Renal cortical epithelial cell (primary cell): ENCODE measurements at regions not wholly inside any gene's neighbourhood (a gene's known extent, or its start where the extent isn't known, plus 50 kb on each side); places are given as distances from the start of the nearest gene placed in this dataset.
"Not testable (repeated sequence)": the region's sequence is repeated elsewhere in the genome, so short reads cannot be mapped to it uniquely, and the experiment has no call there.

Experiments used
- DNase-seq: peaks from one replicate; pipeline ENCODE4 v3.0.0-alpha.2; 2011; ENCODE audit warnings: low read depth

GRCh38 chr7:108627476-108628051, 57.9 kb downstream of the DNAJB9 start:
- no peak for DNase-seq

GRCh38 chr7:108628678-108629077, 59.0 kb downstream of the DNAJB9 start:
- DNase-seq, result no peak

- no peak for DNase-seq
Measured at GRCh38 chr7:108629651-108630400, 60.2 kb downstream of the DNAJB9 start.

GRCh38 chr7:108634036-108634435, 64.4 kb downstream of the DNAJB9 start:
- no peak for DNase-seq

GRCh38 chr7:108634535-108634934, 64.9 kb downstream of the DNAJB9 start:
- no peak for DNase-seq

GRCh38 chr7:108637049-108637621, 67.5 kb downstream of the DNAJB9 start:
- peak; percentile 59 for DNase-seq

GRCh38 chr7:108642126-108642525, 72.5 kb downstream of the DNAJB9 start:
- DNase-seq, result no peak

GRCh38 chr7:108643136-108643535, 73.5 kb downstream of the DNAJB9 start:
- no peak for DNase-seq

- DNase-seq, result no peak
Measured at GRCh38 chr7:108648989-108649388, 79.3 kb downstream of the DNAJB9 start.

- DNase-seq, result no peak
Measured at GRCh38 chr7:108650467-108650866, 80.8 kb downstream of the DNAJB9 start.

GRCh38 chr7:108652886-108653285, 83.2 kb downstream of the DNAJB9 start:
- DNase-seq, result no peak

GRCh38 chr7:108653526-108653925, 83.9 kb downstream of the DNAJB9 start:
- DNase-seq, result no peak

GRCh38 chr7:108657140-108657726, 87.6 kb downstream of the DNAJB9 start:
- DNase-seq, result not testable (repeated sequence)

GRCh38 chr7:108659261-108659660, 89.6 kb downstream of the DNAJB9 start:
- no peak for DNase-seq

- DNase-seq, result no peak
Measured at GRCh38 chr7:108659867-108660266, 90.2 kb downstream of the DNAJB9 start.

GRCh38 chr7:108660465-108660864, 90.8 kb downstream of the DNAJB9 start:
- peak; percentile 24 for DNase-seq

GRCh38 chr7:108662783-108663362, 93.2 kb downstream of the DNAJB9 start:
- DNase-seq, result no peak

- DNase-seq, result no peak
Measured at GRCh38 chr7:108663701-108664100, 94.0 kb downstream of the DNAJB9 start.

- no peak for DNase-seq
Measured at GRCh38 chr7:108667216-108667615, 97.5 kb downstream of the DNAJB9 start.

GRCh38 chr7:108669958-108670357, 100.3 kb downstream of the DNAJB9 start:
- DNase-seq, result no peak

GRCh38 chr7:108673699-108674098, 104.0 kb downstream of the DNAJB9 start:
- DNase-seq, result not testable (repeated sequence)

- DNase-seq, result peak; percentile 72
Measured at GRCh38 chr7:108684629-108685028, 115.0 kb downstream of the DNAJB9 start.

GRCh38 chr7:108686494-108686893, 116.8 kb downstream of the DNAJB9 start:
- DNase-seq, result no peak
